Fibroblast of villous mesenchyme (primary cell): ENCODE measurements at regions not wholly inside any gene's neighbourhood (a gene's known extent, or its start where the extent isn't known, plus 50 kb on each side); places are given as distances from the start of the nearest gene placed in this dataset.

Source experiments
- DNase-seq: peaks from one replicate; pipeline ENCODE4 v3.0.0-alpha.2; 2010; ENCODE audit warnings: low read depth
- H3K4me3 ChIP-seq: 2 replicates; pipeline ENCODE4 v1.5.1; 2011; ENCODE audit warnings: low read depth, mild to moderate bottlenecking, low read length
- TF ChIP-seq, protein P1 (sequence below): IDR thresholded peaks from 2 replicates; pipeline ENCODE4 v1.5.1; 2012; ENCODE audit warnings: low read depth, mild to moderate bottlenecking, low read length; ENCODE audit not compliant: insufficient read depth

DNA sequence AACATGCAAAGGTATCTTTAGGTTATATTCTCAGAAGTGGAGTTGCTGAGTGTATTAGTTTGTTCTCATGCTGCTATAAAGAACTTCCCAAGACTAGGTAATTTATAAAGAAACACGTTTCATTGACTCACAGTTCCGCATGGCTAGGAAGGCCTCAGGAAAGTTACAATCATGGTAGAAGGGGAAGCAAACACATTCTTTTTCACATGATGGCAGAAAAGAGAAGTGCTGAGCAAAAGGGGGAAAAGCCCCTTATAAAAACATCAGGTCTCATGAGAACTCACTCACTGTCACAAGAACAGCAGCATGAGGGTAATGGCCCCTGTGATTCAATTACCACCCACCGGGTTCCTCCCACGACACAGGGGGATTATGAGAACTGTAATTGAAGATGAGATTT is 163.6 kb upstream of the PRLR start:
- no peak for DNase-seq
- H3K4me3 ChIP-seq: no peak overlapping the region
- TF ChIP-seq, protein P1, sequence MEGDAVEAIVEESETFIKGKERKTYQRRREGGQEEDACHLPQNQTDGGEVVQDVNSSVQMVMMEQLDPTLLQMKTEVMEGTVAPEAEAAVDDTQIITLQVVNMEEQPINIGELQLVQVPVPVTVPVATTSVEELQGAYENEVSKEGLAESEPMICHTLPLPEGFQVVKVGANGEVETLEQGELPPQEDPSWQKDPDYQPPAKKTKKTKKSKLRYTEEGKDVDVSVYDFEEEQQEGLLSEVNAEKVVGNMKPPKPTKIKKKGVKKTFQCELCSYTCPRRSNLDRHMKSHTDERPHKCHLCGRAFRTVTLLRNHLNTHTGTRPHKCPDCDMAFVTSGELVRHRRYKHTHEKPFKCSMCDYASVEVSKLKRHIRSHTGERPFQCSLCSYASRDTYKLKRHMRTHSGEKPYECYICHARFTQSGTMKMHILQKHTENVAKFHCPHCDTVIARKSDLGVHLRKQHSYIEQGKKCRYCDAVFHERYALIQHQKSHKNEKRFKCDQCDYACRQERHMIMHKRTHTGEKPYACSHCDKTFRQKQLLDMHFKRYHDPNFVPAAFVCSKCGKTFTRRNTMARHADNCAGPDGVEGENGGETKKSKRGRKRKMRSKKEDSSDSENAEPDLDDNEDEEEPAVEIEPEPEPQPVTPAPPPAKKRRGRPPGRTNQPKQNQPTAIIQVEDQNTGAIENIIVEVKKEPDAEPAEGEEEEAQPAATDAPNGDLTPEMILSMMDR: no peak

DNA sequence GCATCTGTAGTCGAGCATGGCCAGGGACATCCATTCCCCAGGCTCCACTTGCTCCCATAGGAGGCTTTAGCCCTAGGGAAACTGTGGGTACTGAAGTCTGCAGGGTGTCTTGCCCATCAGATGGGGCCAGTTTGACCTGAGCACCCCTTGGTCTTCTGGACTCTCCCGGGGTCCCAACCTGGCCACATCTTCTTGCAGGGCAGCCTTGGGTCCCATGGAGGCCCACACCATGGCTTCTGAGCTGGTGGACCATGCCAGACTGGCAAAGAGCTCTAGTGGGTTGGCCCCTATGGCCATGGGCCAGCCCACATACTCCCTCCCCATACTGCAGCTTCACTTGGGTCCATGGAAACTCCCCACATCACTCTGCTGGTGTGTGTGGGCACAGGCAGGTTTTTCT is 154.4 kb upstream of the PRLR start:
- H3K4me3 ChIP-seq: no peak overlapping the region
- DNase-seq: no peak
- TF ChIP-seq, protein P1: no peak

DNA sequence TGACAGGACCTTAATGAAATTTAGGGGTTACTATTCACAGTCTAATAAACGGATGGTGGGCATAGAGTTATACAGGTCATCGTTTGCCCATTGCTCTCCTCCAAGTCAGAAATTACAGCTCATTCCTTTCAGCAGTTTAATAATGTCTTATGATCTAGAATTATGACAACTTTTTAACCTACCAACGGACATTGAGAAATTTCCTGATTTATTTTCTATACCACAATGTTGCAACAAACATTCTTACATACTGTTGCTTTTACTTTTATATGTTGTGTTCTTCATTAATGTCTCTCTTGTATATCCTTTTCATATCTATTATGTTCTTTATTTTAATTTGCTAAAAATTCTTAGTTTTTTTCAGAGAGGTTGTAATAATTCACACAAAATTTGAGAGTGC is 152.8 kb upstream of the PRLR start:
- TF ChIP-seq, protein P1: no peak
- no peak for DNase-seq
- H3K4me3 ChIP-seq: no peak overlapping the region

DNA sequence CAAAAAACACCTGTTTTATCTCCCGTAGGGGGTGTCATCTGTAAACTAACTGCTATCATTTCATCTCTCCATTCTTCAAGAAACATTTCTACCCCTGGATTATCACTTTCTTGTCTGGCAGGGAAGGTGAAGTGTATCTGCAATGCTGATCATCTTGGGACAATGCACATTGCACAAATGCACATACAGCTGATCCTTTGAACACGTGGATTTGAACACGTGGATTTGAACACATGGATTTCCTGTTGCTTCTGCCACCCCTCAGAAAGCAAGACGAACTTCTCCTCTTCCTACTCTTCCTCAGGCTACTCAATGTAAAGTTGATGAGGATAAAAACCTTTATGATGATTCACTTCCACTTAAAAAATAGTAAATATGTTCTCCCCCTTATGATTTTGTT is 147.4 kb upstream of the PRLR start:
- TF ChIP-seq, protein P1: no peak
- no peak overlapping the region for H3K4me3 ChIP-seq
- no peak for DNase-seq

DNA sequence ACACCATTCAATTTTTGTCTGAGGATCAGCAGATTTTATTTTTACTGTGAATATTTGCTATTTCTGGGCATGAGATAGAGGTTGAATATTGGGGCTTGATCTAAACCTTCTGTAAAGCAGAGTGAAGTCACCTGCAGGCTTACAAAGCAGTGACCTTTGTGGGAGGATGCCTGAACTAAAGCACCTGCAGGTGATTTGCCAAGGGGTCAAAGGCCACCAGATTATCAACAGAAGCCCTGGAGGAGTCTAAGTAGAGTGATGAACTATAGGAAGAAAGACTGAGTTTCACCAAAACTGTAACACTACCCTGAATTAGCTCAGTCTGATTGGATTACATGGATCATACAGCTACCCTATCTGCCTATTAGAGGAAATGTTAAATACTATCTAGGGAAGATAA is 144.3 kb upstream of the PRLR start:
- DNase-seq: no peak
- TF ChIP-seq, protein P1: no peak
- H3K4me3 ChIP-seq: no peak overlapping the region

DNA sequence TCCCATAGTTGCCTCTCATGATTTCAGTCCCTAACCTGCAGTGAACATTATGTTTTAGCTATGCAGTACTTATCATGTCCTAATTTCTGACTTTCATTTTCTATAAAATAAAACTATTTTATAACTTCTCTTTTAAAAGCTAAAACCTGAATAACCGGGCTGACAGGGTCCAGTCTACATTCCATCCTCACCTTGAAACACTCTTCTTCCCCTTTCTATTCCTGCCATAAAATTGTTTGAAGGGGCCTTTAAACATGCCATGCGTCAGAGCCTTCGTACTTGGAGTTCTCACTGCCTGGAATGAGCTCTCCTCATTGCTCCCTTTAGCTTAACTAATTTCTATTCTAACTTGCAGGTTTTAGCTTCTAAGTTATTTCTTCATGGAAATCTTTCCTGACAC is 143.0 kb upstream of the PRLR start:
- H3K4me3 ChIP-seq: no peak overlapping the region
- no peak for DNase-seq
- TF ChIP-seq, protein P1: no peak

DNA sequence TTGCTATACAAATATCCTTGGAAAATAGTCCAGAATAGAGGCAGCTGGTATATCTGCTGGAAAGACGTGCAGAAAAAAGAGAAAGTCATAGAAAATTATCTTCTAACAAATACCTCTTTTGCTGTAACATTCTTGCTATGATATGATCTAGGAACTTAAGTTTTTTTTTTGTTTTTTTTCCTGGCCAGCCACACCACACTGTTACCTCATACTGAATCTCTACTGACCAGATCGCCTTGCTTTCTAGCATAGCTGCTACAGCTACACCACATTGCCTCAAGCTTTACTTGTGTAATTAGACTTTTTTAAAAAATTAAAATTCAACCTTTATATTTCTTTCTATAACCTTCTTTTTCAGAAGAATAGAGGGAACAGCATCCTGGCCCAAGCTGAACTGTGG is 142.2 kb upstream of the PRLR start:
- TF ChIP-seq, protein P1: no peak
- DNase-seq: no peak
- no peak overlapping the region for H3K4me3 ChIP-seq
